GM20000 (cell line): ENCODE measurements at regions not wholly inside any gene's neighbourhood (a gene's known extent, or its start where the extent isn't known, plus 50 kb on each side); places are given as distances from the start of the nearest gene placed in this dataset.
A peak's percentile ranks its signal among the peaks of the same experiment; 100 is the strongest.

Experiments
- DNase-seq: peaks from one replicate; pipeline ENCODE4 v3.0.0; 2012; ENCODE audit warnings: low spot score
- TF ChIP-seq, protein P1 (sequence below): IDR thresholded peaks from 2 replicates; pipeline ENCODE4 v1.5.1; 2012; ENCODE audit warnings: mild to moderate bottlenecking, control low read depth; ENCODE audit errors: extremely low read depth, missing control alignments

DNA sequence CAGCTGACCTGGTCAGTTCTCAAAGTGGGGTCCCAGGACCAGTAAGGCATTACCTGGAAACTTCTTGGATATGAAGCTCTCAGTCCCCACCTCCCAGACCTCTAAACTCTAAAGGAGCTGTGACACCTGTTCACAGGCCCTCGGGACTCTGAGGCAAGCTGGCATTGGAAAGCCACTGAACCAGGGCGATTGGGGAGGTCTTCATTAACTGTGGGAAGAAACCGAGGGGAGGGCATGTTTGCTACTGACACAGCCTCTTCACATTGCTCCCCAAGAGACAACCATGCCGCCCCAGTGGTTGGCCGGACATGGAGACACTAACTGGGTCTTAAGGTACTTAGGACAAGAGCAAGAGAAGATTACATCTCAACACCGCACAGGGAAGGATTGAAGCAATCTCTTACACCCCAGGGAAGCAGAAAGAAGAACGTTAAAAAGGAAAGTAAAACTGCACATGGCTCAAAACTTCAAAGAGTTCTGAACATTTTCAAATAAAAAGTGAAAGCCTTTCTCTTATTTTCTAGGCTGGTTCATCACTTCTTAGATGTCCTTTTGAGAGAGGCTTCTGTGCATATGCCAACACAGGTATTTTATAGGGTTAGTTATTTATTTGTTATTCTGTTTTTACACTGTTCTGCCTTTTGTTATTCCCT lies 210.0 kb upstream of the CST7 start:
- DNase-seq = peak; percentile 33
- TF ChIP-seq, protein P1, sequence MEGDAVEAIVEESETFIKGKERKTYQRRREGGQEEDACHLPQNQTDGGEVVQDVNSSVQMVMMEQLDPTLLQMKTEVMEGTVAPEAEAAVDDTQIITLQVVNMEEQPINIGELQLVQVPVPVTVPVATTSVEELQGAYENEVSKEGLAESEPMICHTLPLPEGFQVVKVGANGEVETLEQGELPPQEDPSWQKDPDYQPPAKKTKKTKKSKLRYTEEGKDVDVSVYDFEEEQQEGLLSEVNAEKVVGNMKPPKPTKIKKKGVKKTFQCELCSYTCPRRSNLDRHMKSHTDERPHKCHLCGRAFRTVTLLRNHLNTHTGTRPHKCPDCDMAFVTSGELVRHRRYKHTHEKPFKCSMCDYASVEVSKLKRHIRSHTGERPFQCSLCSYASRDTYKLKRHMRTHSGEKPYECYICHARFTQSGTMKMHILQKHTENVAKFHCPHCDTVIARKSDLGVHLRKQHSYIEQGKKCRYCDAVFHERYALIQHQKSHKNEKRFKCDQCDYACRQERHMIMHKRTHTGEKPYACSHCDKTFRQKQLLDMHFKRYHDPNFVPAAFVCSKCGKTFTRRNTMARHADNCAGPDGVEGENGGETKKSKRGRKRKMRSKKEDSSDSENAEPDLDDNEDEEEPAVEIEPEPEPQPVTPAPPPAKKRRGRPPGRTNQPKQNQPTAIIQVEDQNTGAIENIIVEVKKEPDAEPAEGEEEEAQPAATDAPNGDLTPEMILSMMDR = no peak

DNA sequence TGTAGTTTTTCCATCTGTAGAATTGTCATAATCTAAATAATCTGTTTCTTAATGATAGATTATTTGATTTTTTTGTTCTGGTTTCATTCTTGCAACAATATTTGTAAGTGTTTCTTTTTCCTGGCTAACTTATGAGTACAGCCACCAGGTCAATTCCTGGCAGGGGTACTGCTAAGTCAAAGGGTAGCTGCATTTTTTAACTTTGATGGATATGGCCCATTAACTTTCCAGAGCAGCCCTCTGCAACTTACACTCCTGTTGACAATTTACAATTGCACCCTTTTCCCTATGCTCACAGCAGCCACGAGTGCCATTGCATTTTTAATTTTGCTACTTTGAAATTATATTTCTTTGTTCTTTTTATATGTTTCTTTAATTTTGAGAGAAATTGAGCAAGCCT lies 209.3 kb upstream of the CST7 start:
- TF ChIP-seq, protein P1 = no peak
- DNase-seq = no peak

DNA sequence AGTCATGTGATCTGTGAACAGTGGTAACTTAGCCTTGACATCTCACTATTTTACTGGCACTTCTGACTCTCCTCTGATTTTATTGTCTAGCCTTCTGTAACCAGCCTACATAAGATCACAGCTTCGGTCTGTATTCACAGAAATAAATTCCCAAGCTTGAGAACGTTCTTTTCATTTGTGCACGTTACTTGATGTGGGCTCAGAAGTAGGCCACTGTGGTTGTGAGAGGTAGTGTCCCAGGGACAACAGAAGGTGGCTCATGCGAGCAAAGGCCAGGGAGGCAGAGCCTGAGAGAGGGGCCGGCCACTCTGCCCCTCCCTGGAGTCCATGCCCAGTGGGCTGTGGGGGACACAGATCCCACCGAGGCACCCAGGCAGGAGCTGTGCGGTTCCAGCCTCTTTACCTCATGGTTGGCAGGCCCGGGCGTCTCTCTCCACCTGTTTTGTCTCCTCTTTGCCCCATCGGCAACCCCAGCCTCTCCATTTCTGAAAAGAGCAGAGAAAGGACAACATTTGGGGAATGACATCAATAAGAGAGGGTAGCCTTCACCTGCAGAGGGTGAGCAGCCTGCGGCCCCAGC lies 207.5 kb upstream of the CST7 start:
- TF ChIP-seq, protein P1 = no peak
- DNase-seq = no peak

DNA sequence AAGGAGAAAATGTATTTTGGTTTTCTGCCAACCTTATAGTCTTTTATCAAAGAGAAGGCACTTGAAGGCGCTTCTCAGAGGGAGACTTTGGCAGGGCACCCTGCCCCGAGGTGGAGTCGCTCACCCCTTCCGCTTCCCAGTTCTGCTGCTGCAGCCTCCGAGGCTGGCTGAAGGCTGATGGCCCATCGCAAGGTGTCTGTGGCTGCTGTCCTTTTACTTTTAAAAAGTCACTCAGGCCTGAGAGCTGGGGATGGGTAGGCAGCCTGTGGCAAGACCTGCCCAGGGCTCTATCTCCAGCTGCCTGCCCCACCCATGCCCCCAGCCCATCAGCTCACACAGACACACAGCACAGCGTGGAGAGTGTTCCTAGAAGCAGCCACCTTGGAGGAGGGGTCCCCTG lies 206.6 kb upstream of the CST7 start:
- no peak for DNase-seq
- TF ChIP-seq, protein P1 = no peak

DNA sequence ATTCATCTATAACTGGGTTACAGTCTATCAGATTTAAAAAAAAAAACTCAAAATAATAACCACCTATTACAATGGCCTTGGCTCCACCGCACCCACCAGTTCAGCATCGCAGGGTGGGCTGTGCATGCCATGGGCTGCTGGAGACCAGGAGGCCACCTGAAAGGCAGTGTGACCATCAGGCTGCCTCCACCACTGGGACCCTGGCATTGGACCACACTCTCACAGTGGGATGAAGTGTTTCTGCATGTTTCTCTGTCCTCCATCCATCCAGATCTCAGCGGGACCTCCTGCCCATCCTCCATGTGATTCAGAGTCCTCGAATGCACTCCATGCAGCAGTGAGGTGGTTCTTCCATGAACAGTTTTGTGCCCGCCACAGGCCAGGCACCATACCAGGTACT lies 206.1 kb upstream of the CST7 start:
- no peak for DNase-seq
- TF ChIP-seq, protein P1 = no peak

DNA sequence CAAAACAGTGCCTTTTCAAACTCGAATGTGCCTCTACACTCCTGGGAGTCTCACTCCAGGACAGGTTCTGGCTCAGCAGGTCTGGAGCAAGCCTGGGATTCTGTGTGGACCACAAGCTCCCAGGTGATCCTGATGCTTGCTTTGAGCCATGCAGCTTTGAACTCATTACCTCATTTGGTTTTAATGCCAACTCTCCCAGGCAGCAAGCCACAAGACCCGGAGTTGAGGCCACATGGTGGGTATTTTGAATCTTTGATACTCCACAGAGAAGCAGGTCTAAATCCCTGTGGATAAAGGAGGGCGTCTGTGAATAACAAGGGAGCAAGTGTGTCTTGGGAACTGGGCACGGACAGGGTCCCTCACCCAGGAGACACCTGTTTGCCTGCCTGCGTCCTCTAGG lies 205.4 kb upstream of the CST7 start:
- TF ChIP-seq, protein P1 = no peak

DNA sequence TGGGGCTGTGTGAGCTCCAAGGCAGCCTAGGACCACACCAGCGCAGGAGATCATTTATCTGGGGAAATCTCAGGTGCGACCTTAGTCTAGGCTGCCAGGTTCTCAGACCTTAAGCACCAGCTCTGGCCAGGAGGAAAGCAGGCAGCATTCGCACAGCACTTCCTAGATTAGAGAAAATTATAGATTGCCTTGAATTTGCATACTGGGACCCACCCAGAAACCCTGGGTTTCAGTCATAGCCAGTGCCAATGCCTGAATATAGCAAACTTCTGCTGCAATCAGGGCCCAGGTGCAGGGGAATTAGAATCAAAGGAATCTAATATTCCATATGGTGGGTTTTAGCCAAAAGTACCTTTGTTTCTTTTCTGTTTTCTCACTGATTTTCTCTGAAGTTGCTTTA lies 204.3 kb upstream of the CST7 start:
- no peak for DNase-seq
- TF ChIP-seq, protein P1 = no peak

More for the DNA sequence above, 205.4 kb upstream of the CST7 start:
- DNase-seq = no peak
